Stimulated activated memory B cell treated with anti-CD40 and anti-IgM and Interleukin-4, amounts not matched to agents 10 μg/mL and 1 μg/mL and 100 μg/mL, for 72 hours (primary cell): ENCODE measurements at regions not wholly inside any gene's neighbourhood (a gene's known extent, or its start where the extent isn't known, plus 50 kb on each side); places are given as distances from the start of the nearest gene placed in this dataset.

Experiments used
- ATAC-seq: fragments of 150-1000 bp; cut with Tn5 transposase; 2 replicates; pipeline ENCODE4 v1.10.0; 2021
- H3K27ac Mint-ChIP-seq: one replicate; pipeline ENCODE4 v1.8.0; 2022; ENCODE audit warnings: mild to moderate bottlenecking, mixed read lengths
- H3K27me3 Mint-ChIP-seq: one replicate; pipeline ENCODE4 v1.8.0; 2022; ENCODE audit warnings: mixed read lengths
- H3K36me3 Mint-ChIP-seq: one replicate; pipeline ENCODE4 v1.8.0; 2022; ENCODE audit warnings: mixed read lengths
- H3K4me1 Mint-ChIP-seq: one replicate; pipeline ENCODE4 v1.8.0; 2022; ENCODE audit warnings: mixed read lengths
- H3K4me3 Mint-ChIP-seq: one replicate; pipeline ENCODE4 v1.8.0; 2022; ENCODE audit warnings: mild to moderate bottlenecking, moderate library complexity, mixed read lengths
- H3K9me3 Mint-ChIP-seq: one replicate; pipeline ENCODE4 v1.8.0; 2022; ENCODE audit warnings: mixed read lengths

GRCh38 chr5:104172976-104173375 lies 610.4 kb upstream of the NUDT12 start:
- H3K36me3 Mint-ChIP-seq: no peaks in the 10 kb centered on the region
- ATAC-seq: no peak
- no peak overlapping the region for H3K27ac Mint-ChIP-seq
- no peaks in the 10 kb centered on the region for H3K4me1 Mint-ChIP-seq
- no peaks in the 10 kb centered on the region for H3K9me3 Mint-ChIP-seq
- H3K4me3 Mint-ChIP-seq: no peak overlapping the region
- no peaks in the 10 kb centered on the region for H3K27me3 Mint-ChIP-seq

DNA sequence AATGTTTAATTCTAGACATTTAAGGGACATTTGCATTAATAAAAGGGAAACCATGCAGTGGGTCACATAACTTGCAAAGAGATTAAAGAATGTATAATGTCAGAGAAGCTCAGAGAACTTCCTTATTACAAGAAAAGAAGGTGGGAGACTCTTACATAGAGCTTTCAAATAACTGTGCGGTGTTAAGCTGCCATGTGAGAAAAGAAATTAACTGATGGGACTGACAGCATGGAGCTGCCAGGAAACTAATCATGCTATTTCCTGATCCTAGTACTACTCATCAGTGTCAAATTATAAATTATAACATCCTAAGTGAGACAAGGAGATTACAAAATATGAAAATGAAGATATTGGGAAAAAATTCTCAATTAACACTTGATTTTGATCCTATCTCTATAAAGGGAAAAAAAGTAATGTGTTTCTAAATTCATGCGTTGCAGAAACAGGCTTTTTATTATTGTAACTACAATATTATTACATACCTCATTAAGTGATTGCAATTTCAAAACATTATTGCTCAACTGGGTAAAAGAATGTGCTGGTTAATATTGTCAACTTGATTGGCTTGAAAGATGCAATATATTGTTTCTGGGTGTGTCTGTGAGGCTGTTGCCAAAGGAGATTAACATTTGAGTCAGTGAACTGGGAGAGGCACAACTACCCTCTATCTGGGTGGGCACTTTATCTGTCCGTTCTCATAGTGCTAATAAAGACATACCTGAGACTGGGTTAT lies 609.5 kb upstream of the NUDT12 start:
- Mint-ChIP-seq H3K27ac (no peak overlapping the region), H3K27me3 (no peaks in the 10 kb centered on the region), H3K4me3 (no peak overlapping the region), H3K9me3 (no peaks in the 10 kb centered on the region), H3K36me3 (no peaks in the 10 kb centered on the region), H3K4me1 (no peaks in the 10 kb centered on the region)
- ATAC-seq: no peak

DNA sequence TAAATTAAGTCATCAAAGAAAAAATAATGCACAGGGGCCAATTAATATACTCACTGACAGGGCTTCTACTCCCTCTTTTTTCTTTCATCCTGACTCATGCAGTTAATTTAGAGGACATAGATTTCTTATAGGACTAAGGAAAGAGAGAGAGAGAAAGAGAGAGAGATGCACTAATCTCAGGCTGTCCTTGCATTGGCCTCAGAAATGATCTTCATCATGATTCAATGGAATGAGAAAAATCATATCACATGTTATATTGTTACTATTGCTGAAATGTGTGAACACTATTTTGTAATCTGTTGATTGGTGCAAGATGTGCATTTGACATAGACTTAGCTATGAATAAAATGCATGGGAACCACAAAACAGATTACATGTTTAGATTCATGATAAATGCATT lies 608.3 kb upstream of the NUDT12 start:
- no peak overlapping the region for H3K4me3 Mint-ChIP-seq
- H3K36me3 Mint-ChIP-seq: no peaks in the 10 kb centered on the region
- no peak overlapping the region for H3K27ac Mint-ChIP-seq

GRCh38 chr5:104146652-104147051 lies 584.1 kb upstream of the NUDT12 start:
- Mint-ChIP-seq H3K4me3 (no peak overlapping the region), H3K27ac (no peak overlapping the region), H3K4me1 (no peaks in the 10 kb centered on the region), H3K36me3 (no peaks in the 10 kb centered on the region), H3K9me3 (peaks cover 4% of the 10 kb centered on the region), H3K27me3 (no peaks in the 10 kb centered on the region)
- no peak for ATAC-seq

More for the DNA sequence above, 608.3 kb upstream of the NUDT12 start:
- no peaks in the 10 kb centered on the region for H3K27me3 Mint-ChIP-seq
- no peak for ATAC-seq
- no peaks in the 10 kb centered on the region for H3K4me1 Mint-ChIP-seq
- no peaks in the 10 kb centered on the region for H3K9me3 Mint-ChIP-seq

- no peaks in the 10 kb centered on the region for H3K27me3 Mint-ChIP-seq
- no peaks in the 10 kb centered on the region for H3K4me1 Mint-ChIP-seq
- H3K4me3 Mint-ChIP-seq: no peak overlapping the region
- H3K27ac Mint-ChIP-seq: no peak overlapping the region
- no peak for ATAC-seq
- peaks cover 3% of the 10 kb centered on the region for H3K9me3 Mint-ChIP-seq
- no peaks in the 10 kb centered on the region for H3K36me3 Mint-ChIP-seq
Measured at GRCh38 chr5:104139840-104140239, 577.3 kb upstream of the NUDT12 start.

GRCh38 chr5:104130320-104130719 lies 567.7 kb upstream of the NUDT12 start:
- H3K9me3 Mint-ChIP-seq: peaks cover 9% of the 10 kb centered on the region
- H3K36me3 Mint-ChIP-seq: no peaks in the 10 kb centered on the region
- no peaks in the 10 kb centered on the region for H3K27me3 Mint-ChIP-seq
- no peak overlapping the region for H3K27ac Mint-ChIP-seq
- ATAC-seq: no peak
- no peaks in the 10 kb centered on the region for H3K4me1 Mint-ChIP-seq
- no peak overlapping the region for H3K4me3 Mint-ChIP-seq

DNA sequence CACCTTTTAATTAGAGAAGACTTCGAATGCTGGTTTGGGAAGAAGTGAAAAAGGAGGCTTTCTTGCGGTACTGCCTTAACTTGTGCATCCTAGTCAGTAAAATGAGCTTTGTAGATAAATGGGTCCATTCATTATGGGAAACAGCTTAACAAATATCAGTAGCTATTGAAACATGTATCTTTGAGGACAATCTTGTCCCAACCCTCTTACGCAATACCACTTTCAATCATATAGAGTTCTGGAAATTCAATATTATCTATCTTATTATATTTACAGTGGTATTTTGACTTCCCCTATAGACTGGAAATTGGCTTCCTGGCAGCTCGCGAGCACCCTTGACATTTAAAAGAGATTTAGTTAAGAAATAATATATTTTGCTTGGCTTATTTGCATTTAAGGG lies 565.8 kb upstream of the NUDT12 start:
- ATAC-seq: no peak
- Mint-ChIP-seq H3K4me1 (no peaks in the 10 kb centered on the region), H3K27me3 (no peaks in the 10 kb centered on the region), H3K36me3 (no peaks in the 10 kb centered on the region), H3K9me3 (peaks cover 6% of the 10 kb centered on the region), H3K27ac (no peak overlapping the region), H3K4me3 (no peak overlapping the region)

- Mint-ChIP-seq H3K4me1 (no peaks in the 10 kb centered on the region), H3K4me3 (no peak overlapping the region), H3K36me3 (no peaks in the 10 kb centered on the region), H3K27me3 (no peaks in the 10 kb centered on the region), H3K27ac (no peak overlapping the region), H3K9me3 (peaks cover 3% of the 10 kb centered on the region)
- no peak for ATAC-seq
Measured at GRCh38 chr5:104126980-104127379, 564.4 kb upstream of the NUDT12 start.

- Mint-ChIP-seq H3K4me1 (no peaks in the 10 kb centered on the region), H3K36me3 (no peaks in the 10 kb centered on the region), H3K9me3 (peaks cover 3% of the 10 kb centered on the region), H3K27me3 (no peaks in the 10 kb centered on the region), H3K27ac (no peak overlapping the region), H3K4me3 (no peak overlapping the region)
- ATAC-seq: no peak
Measured at GRCh38 chr5:104119529-104119928, 556.9 kb upstream of the NUDT12 start.

GRCh38 chr5:104111632-104112031 lies 549.0 kb upstream of the NUDT12 start:
- Mint-ChIP-seq H3K36me3 (no peaks in the 10 kb centered on the region), H3K27me3 (no peaks in the 10 kb centered on the region), H3K27ac (no peak overlapping the region), H3K9me3 (peaks cover 3% of the 10 kb centered on the region), H3K4me3 (no peak overlapping the region), H3K4me1 (no peaks in the 10 kb centered on the region)
- ATAC-seq: no peak

DNA sequence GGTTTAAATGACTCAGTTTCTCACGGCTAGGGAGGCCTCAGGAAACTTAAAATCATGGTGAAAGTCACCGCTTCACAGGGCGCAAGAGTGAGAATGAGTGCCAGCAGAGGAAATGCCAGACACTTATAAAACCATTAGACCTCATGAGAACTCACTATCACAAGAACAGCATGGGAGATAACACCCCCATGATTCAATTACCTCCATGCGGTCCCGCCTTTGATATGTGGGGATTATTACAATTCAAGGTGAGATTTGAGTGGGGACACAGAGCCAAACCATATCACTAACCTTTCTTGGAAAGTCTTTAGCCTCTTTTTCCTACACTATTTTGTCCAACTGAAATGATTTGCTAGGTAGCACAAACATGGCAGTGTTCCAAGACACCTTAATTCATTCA lies 533.9 kb upstream of the NUDT12 start:
- no peak for ATAC-seq
- no peaks in the 10 kb centered on the region for H3K36me3 Mint-ChIP-seq
- no peaks in the 10 kb centered on the region for H3K9me3 Mint-ChIP-seq
- H3K4me1 Mint-ChIP-seq: no peaks in the 10 kb centered on the region
- H3K27me3 Mint-ChIP-seq: no peaks in the 10 kb centered on the region
- no peak overlapping the region for H3K27ac Mint-ChIP-seq
- no peak overlapping the region for H3K4me3 Mint-ChIP-seq

- H3K4me1 Mint-ChIP-seq: no peaks in the 10 kb centered on the region
- no peak for ATAC-seq
- no peaks in the 10 kb centered on the region for H3K36me3 Mint-ChIP-seq
- no peaks in the 10 kb centered on the region for H3K9me3 Mint-ChIP-seq
- H3K27me3 Mint-ChIP-seq: no peaks in the 10 kb centered on the region
- H3K4me3 Mint-ChIP-seq: no peak overlapping the region
- no peak overlapping the region for H3K27ac Mint-ChIP-seq
Measured at GRCh38 chr5:104095527-104095926, 532.9 kb upstream of the NUDT12 start.

DNA sequence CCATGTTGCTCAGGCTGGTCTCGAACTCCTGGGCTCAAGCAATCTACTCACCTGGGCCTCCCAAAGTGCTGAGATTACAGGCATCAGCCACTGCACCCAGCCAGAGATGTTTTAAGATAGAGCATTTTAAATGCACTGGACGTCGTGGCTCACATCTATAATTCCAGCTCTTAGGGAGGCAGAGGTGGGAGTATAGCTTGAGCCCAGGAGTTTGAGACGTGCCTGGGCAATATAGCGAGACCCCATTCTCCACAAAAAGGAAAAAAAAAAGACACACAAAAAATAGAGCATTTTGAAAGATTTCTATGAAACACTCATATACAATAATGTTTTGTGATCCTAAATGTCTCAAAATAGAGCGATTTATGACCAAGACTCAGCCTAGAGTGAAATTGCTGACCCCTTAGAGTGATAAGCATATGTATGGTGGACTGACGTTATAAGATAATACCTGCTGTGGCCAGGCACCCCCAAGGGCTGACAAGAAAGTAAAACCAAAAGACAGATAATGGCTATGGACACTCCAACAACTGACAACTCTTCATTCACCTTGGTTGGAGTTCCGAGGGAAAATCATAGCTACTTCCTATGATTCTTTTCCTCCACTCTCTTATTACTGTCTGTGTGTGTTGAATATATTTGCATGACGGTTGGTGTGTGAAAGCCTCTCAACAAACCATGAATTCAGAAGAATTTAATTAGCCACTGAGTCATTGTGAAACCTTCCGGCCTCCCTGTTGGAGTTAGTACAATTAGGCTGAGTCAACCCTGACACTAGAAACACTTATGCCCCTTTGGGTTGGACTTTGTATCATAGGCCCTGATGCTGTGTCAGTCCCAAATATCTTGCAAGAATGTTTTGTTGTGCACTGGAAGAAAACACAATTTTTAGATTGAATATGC lies 526.5 kb upstream of the NUDT12 start:
- H3K27me3 Mint-ChIP-seq: no peaks in the 10 kb centered on the region
- no peaks in the 10 kb centered on the region for H3K9me3 Mint-ChIP-seq
- no peaks in the 10 kb centered on the region for H3K4me1 Mint-ChIP-seq
- H3K36me3 Mint-ChIP-seq: no peaks in the 10 kb centered on the region
- H3K27ac Mint-ChIP-seq: no peak overlapping the region
- no peak for ATAC-seq
- H3K4me3 Mint-ChIP-seq: no peak overlapping the region

- Mint-ChIP-seq H3K27ac (no peak overlapping the region), H3K36me3 (no peaks in the 10 kb centered on the region), H3K9me3 (no peaks in the 10 kb centered on the region), H3K4me1 (no peaks in the 10 kb centered on the region), H3K27me3 (no peaks in the 10 kb centered on the region), H3K4me3 (no peak overlapping the region)
- no peak for ATAC-seq
Measured at GRCh38 chr5:104084896-104085295, 522.3 kb upstream of the NUDT12 start.

DNA sequence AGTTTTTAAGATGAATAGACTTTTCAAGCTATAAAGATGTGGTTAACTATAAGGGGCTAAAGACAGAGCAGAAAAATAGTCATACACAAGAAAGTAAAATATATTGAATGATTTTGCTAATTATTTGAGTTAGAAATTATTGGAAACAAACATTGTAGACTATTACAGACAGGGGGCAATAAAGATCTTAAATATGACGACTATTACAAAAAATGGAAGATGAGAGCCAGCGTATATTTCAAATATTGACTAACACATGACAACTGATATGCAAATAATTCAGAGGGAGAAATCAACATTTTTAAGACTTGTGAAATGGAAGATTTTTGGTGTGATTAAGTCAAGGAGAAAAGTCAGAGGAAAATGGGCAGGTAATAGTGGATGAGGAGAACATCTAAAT lies 520.2 kb upstream of the NUDT12 start:
- Mint-ChIP-seq H3K27ac (no peak overlapping the region), H3K36me3 (no peaks in the 10 kb centered on the region), H3K27me3 (no peaks in the 10 kb centered on the region), H3K4me3 (no peak overlapping the region), H3K9me3 (no peaks in the 10 kb centered on the region), H3K4me1 (no peaks in the 10 kb centered on the region)
- no peak for ATAC-seq

- H3K27ac Mint-ChIP-seq: no peak overlapping the region
- H3K4me1 Mint-ChIP-seq: no peaks in the 10 kb centered on the region
- no peak overlapping the region for H3K4me3 Mint-ChIP-seq
- ATAC-seq: no peak
- H3K9me3 Mint-ChIP-seq: peaks cover 2% of the 10 kb centered on the region
- no peaks in the 10 kb centered on the region for H3K36me3 Mint-ChIP-seq
- no peaks in the 10 kb centered on the region for H3K27me3 Mint-ChIP-seq
Measured at GRCh38 chr5:104081232-104081631, 518.6 kb upstream of the NUDT12 start.
